HG02642 (cell line): ENCODE measurements at regions not wholly inside any gene's neighbourhood (a gene's known extent, or its start where the extent isn't known, plus 50 kb on each side); places are given as distances from the start of the nearest gene placed in this dataset.

Source experiments
- ATAC-seq: cut with Tn5 transposase; IDR thresholded peaks from one replicate; pipeline ENCODE4 v1.9.1; 2021; ENCODE audit warnings: mild to moderate bottlenecking; ENCODE audit not compliant: unreplicated experiment, poor library complexity

- no peak for ATAC-seq
Measured at GRCh38 chr16:89027281-89027680, 50.3 kb upstream of the CBFA2T3 start.

- peak; percentile 79 for ATAC-seq
Measured at GRCh38 chr16:89031715-89032659, 55.0 kb upstream of the CBFA2T3 start.

- ATAC-seq = no peak
Measured at GRCh38 chr16:89033304-89033703, 56.3 kb upstream of the CBFA2T3 start.

- no peak for ATAC-seq
Measured at GRCh38 chr16:89033796-89034572, 57.0 kb upstream of the CBFA2T3 start.

GRCh38 chr16:89034573-89034961, 57.6 kb upstream of the CBFA2T3 start:
- ATAC-seq = no peak

- no peak for ATAC-seq
Measured at GRCh38 chr16:89034971-89035668, 58.1 kb upstream of the CBFA2T3 start.

- no peak for ATAC-seq
Measured at GRCh38 chr16:89035669-89036570, 57.7 kb upstream of the ACSF3 start.

GRCh38 chr16:89036776-89037175, 56.9 kb upstream of the ACSF3 start:
- ATAC-seq = no peak

GRCh38 chr16:89037261-89038152, 56.1 kb upstream of the ACSF3 start:
- no peak for ATAC-seq

GRCh38 chr16:89038221-89038721, 55.4 kb upstream of the ACSF3 start:
- no peak for ATAC-seq

GRCh38 chr16:89038811-89039735, 54.6 kb upstream of the ACSF3 start:
- ATAC-seq = no peak

- no peak for ATAC-seq
Measured at GRCh38 chr16:89039756-89040155, 53.9 kb upstream of the ACSF3 start.

GRCh38 chr16:89040391-89040790, 53.3 kb upstream of the ACSF3 start:
- ATAC-seq = no peak

GRCh38 chr16:89040861-89041570, 52.6 kb upstream of the ACSF3 start:
- ATAC-seq = no peak

GRCh38 chr16:89041571-89042481, 51.8 kb upstream of the ACSF3 start:
- no peak for ATAC-seq
